SK-N-SH treated with all-trans-retinoic acid at 6 μM for 48 hours (cell line): ENCODE measurements at regions not wholly inside any gene's neighbourhood (a gene's known extent, or its start where the extent isn't known, plus 50 kb on each side); places are given as distances from the start of the nearest gene placed in this dataset.

Source experiments
- ATAC-seq: fragments of 200-7000 bp; cut with Tn5 transposase; 3 replicates; pipeline ENCODE4 v1.9.1; 2020; ENCODE audit warnings: mild to moderate bottlenecking, moderate library complexity
- ARNTL ChIP-seq: fragments of 450-650 bp; formaldehyde crosslinking; IDR thresholded peaks from 2 replicates; pipeline ENCODE4 v1.5.0; 2020; ENCODE audit warnings: low read depth, mild to moderate bottlenecking, moderate library complexity, borderline replicate concordance
- BACH2 ChIP-seq: fragments of 250-450 bp; sonication (Bioruptor Pico); IDR thresholded peaks from 2 replicates; pipeline ENCODE4 v1.9.0; 2021; ENCODE audit warnings: mild to moderate bottlenecking, borderline replicate concordance
- CSDC2 ChIP-seq: fragments of 250-450 bp; sonication (Bioruptor Pico); IDR thresholded peaks from 2 replicates; pipeline ENCODE4 v1.5.0; 2020; ENCODE audit warnings: mild to moderate bottlenecking, moderate library complexity
- CSRNP3 ChIP-seq: fragments of 250-450 bp; sonication (Bioruptor Pico); IDR thresholded peaks from 2 replicates; pipeline ENCODE4 v1.5.1; 2021; ENCODE audit warnings: mild to moderate bottlenecking, moderate library complexity
- ESRRG ChIP-seq: fragments of 250-450 bp; sonication (Bioruptor Pico); IDR thresholded peaks from 2 replicates; pipeline ENCODE4 v1.6.1; 2021; ENCODE audit warnings: mild to moderate bottlenecking
- GLIS3 ChIP-seq: fragments of 250-450 bp; sonication (Bioruptor Pico); IDR thresholded peaks from 2 replicates; pipeline ENCODE4 v1.5.0; 2020; ENCODE audit warnings: mild to moderate bottlenecking, moderate library complexity
- ISL1 ChIP-seq: fragments of 250-450 bp; sonication (Bioruptor Pico); IDR thresholded peaks from 2 replicates; pipeline ENCODE4 v2.1.2; 2022; ENCODE audit warnings: mild to moderate bottlenecking, moderate library complexity
- OSR1 ChIP-seq: fragments of 250-450 bp; sonication (Bioruptor Pico); IDR thresholded peaks from 2 replicates; pipeline ENCODE4 v1.8.0; 2022; ENCODE audit warnings: moderate library complexity, mild to moderate bottlenecking, inconsistent platforms
- PATZ1 ChIP-seq: fragments of 250-450 bp; sonication (Bioruptor Pico); IDR thresholded peaks from 2 replicates; pipeline ENCODE4 v1.8.0; 2020; ENCODE audit warnings: mild to moderate bottlenecking, moderate library complexity, borderline replicate concordance
- POU6F1 ChIP-seq: fragments of 250-450 bp; sonication (Bioruptor Pico); IDR thresholded peaks from 2 replicates; pipeline ENCODE4 v1.8.0; 2021; ENCODE audit warnings: low read depth, mild to moderate bottlenecking, moderate library complexity, borderline replicate concordance
- PPARA ChIP-seq: fragments of 250-450 bp; sonication (Bioruptor Pico); IDR thresholded peaks from 2 replicates; pipeline ENCODE4 v1.5.0; 2020; ENCODE audit warnings: mild to moderate bottlenecking, borderline replicate concordance
- RARB ChIP-seq: fragments of 250-450 bp; sonication (Bioruptor Pico); IDR thresholded peaks from 2 replicates; pipeline ENCODE4 v1.8.0; 2021; ENCODE audit warnings: mild to moderate bottlenecking, moderate library complexity
- SNAI2 ChIP-seq: fragments of 250-450 bp; sonication (Bioruptor Pico); IDR thresholded peaks from 2 replicates; pipeline ENCODE4 v1.5.0; 2020; ENCODE audit warnings: mild to moderate bottlenecking, moderate library complexity
- TCF4 ChIP-seq: fragments of 250-450 bp; sonication (Bioruptor Pico); IDR thresholded peaks from 2 replicates; pipeline ENCODE4 v1.8.0; 2021; ENCODE audit warnings: mild to moderate bottlenecking, moderate library complexity, borderline replicate concordance
- TOX ChIP-seq: fragments of 250-450 bp; sonication (Bioruptor Pico); IDR thresholded peaks from 2 replicates; pipeline ENCODE4 v1.8.0; 2021; ENCODE audit warnings: mild to moderate bottlenecking, moderate library complexity, borderline replicate concordance
- TSHZ2 ChIP-seq: fragments of 250-450 bp; sonication (Bioruptor Pico); IDR thresholded peaks from 2 replicates; pipeline ENCODE4 v1.5.0; 2020; ENCODE audit warnings: mild to moderate bottlenecking, moderate library complexity
- ZC3H10 ChIP-seq: fragments of 250-450 bp; sonication (Bioruptor Pico); IDR thresholded peaks from 2 replicates; pipeline ENCODE4 v1.5.1; 2021; ENCODE audit warnings: mild to moderate bottlenecking, moderate library complexity
- ZFP3 ChIP-seq: fragments of 250-450 bp; sonication (Bioruptor Pico); IDR thresholded peaks from 2 replicates; pipeline ENCODE4 v1.5.0; 2020; ENCODE audit warnings: mild to moderate bottlenecking, moderate library complexity
- ZFP30 ChIP-seq: fragments of 450-650 bp; formaldehyde crosslinking; IDR thresholded peaks from 2 replicates; pipeline ENCODE4 v1.5.0; 2022; ENCODE audit warnings: mild to moderate bottlenecking, moderate library complexity
- ZNF565 ChIP-seq: fragments of 450-650 bp; formaldehyde crosslinking; conservative IDR thresholded peaks from 2 replicates; pipeline ENCODE4 v1.5.0; 2020; ENCODE audit warnings: low read depth, mild to moderate bottlenecking, moderate library complexity
- ZNF70 ChIP-seq: fragments of 450-650 bp; formaldehyde crosslinking; IDR thresholded peaks from 2 replicates; pipeline ENCODE4 v1.5.0; 2020; ENCODE audit warnings: mild to moderate bottlenecking, moderate library complexity
- ZNF8 ChIP-seq: fragments of 450-650 bp; formaldehyde crosslinking; IDR thresholded peaks from 2 replicates; pipeline ENCODE4 v1.5.0; 2020; ENCODE audit warnings: mild to moderate bottlenecking, moderate library complexity

- no peak for TF ChIP-seq ESRRG
- TF ChIP-seq OSR1 (CRISPR knock-in tag) = no peak
- no peak for TF ChIP-seq ZNF565
- no peak for TF ChIP-seq TCF4 (CRISPR knock-in tag)
- no peak for TF ChIP-seq ZFP3 (CRISPR knock-in tag)
- TF ChIP-seq TOX = no peak
- TF ChIP-seq ZFP30 (CRISPR knock-in tag) = no peak
- no peak for TF ChIP-seq ZNF8 (CRISPR knock-in tag)
- no peak for TF ChIP-seq ARNTL (CRISPR knock-in tag)
- TF ChIP-seq, all 23 proteins: peak for 0
- ATAC-seq = no peak
Measured at GRCh38 chr1:239909898-239910297, 181.8 kb upstream of the FMN2 start.

- ATAC-seq = peak; percentile 76
- TF ChIP-seq TOX = peak; percentile 43; the same call in 1 of the 2 replicates
- TF ChIP-seq GLIS3 (CRISPR knock-in tag) = no peak
Measured at GRCh38 chr1:239912471-239912870, 179.2 kb upstream of the FMN2 start.

GRCh38 chr1:239913141-239913585, 178.5 kb upstream of the FMN2 start:
- TF ChIP-seq OSR1 (CRISPR knock-in tag) = no peak
- TF ChIP-seq GLIS3 (CRISPR knock-in tag) = no peak
- TF ChIP-seq ESRRG = no peak
- no peak for TF ChIP-seq TCF4 (CRISPR knock-in tag)
- TF ChIP-seq CSRNP3 = no peak
- no peak for TF ChIP-seq SNAI2 (CRISPR knock-in tag)
- TF ChIP-seq BACH2 = no peak
- no peak for TF ChIP-seq TOX
- TF ChIP-seq ZNF70 (CRISPR knock-in tag) = no peak
- no peak for TF ChIP-seq POU6F1 (CRISPR knock-in tag)
- TF ChIP-seq ZFP3 (CRISPR knock-in tag) = no peak
- ATAC-seq = no peak

- peak; percentile 93 for ATAC-seq
- TF ChIP-seq ZC3H10 = peak; percentile 77
- no peak for TF ChIP-seq ZNF8 (CRISPR knock-in tag)
- peak; percentile 80 for TF ChIP-seq TOX
- TF ChIP-seq PPARA (CRISPR knock-in tag) = no peak
Measured at GRCh38 chr1:239914751-239915231, 176.9 kb upstream of the FMN2 start.

- TF ChIP-seq TSHZ2 (CRISPR knock-in tag) (no peak), POU6F1 (CRISPR knock-in tag) (no peak), RARB (CRISPR knock-in tag) (no peak), ZC3H10 (no peak), ARNTL (CRISPR knock-in tag) (no peak), TOX (no peak), ESRRG (no peak), ZNF70 (CRISPR knock-in tag) (no peak), GLIS3 (CRISPR knock-in tag) (no peak), ZNF8 (CRISPR knock-in tag) (no peak), CSDC2 (CRISPR knock-in tag) (no peak), OSR1 (CRISPR knock-in tag) (no peak), ZFP3 (CRISPR knock-in tag) (no peak), PATZ1 (no peak), ISL1 (CRISPR knock-in tag) (no peak), TCF4 (CRISPR knock-in tag) (no peak)
- TF ChIP-seq, all 23 proteins: peak for 0
- no peak for ATAC-seq
Measured at GRCh38 chr1:239918634-239919033, 173.0 kb upstream of the FMN2 start.
